ENCODE measurements at regions not wholly inside any gene's neighbourhood (a gene's known extent, or its start where the extent isn't known, plus 50 kb on each side); places are given as distances from the start of the nearest gene placed in this dataset.

GRCh38 chr9:90960941-90961340 is 159.3 kb downstream of the SYK start:
- no peaks in the 10 kb centered on the region for H4K20me1 ChIP-seq (replicated peaks; ENCODE audit: insufficient read depth)
- Mint-ChIP-seq H3K27ac (no peak overlapping the region), H3K4me3 (no peak overlapping the region), H3K4me1 (peaks cover 23% of the 10 kb centered on the region), H3K36me3 (ENCODE audit: low read depth) (no peaks in the 10 kb centered on the region; the same call in 2 of the 3 replicates), H3K9me3 (no peaks in the 10 kb centered on the region; the same call in 2 of the 3 replicates), H3K27me3 (ENCODE audit: insufficient read depth, low read depth, poor library complexity) (peaks cover 6% of the 10 kb centered on the region)
- H3F3A ChIP-seq (replicated peaks; ENCODE audit: low read depth), result no peaks in the 10 kb centered on the region
- no peak overlapping the region for H3K4me3 ChIP-seq
- H2AFZ ChIP-seq, result no peak overlapping the region; the same call in 1 of the 2 replicates
- 0 out of 2 replicates have a peak, but pooled peaks cover 4% of the 10 kb centered on the region for H3K4me1 ChIP-seq (ENCODE audit: insufficient read depth)
- DNase-seq (ENCODE audit: low spot score), result no peak
- no peaks in the 10 kb centered on the region for H3K36me3 ChIP-seq (ENCODE audit: insufficient read depth)
- no peak for ATAC-seq
- H3K79me2 ChIP-seq (replicated peaks; ENCODE audit: insufficient read depth), result no peaks in the 10 kb centered on the region
- no peak overlapping the region for H3K27ac ChIP-seq (ENCODE audit: low read depth)
- H3K9me2 ChIP-seq (ENCODE audit: insufficient read depth), result 0 out of 2 replicates have a peak, but pooled peaks cover 2% of the 10 kb centered on the region
- H3K4me2 ChIP-seq, result no peak overlapping the region
- no peaks in the 10 kb centered on the region for H3K27me3 ChIP-seq (ENCODE audit: insufficient read depth)
- TF ChIP-seq POLR2AphosphoS5 (IDR thresholded peaks at IDR 0.05; ENCODE audit: low read depth) (no peak), CREB1 (CRISPR knock-in tag; IDR thresholded peaks at IDR 0.05; ENCODE audit: low read depth) (no peak), ZNF462 (CRISPR knock-in tag; IDR thresholded peaks at IDR 0.05) (no peak)

- no peaks in the 10 kb centered on the region; the same call in 2 of the 3 replicates for H3K9me3 Mint-ChIP-seq
- Histone ChIP-seq H4K20me1 (replicated peaks; ENCODE audit: insufficient read depth) (no peaks in the 10 kb centered on the region), H3K36me3 (ENCODE audit: insufficient read depth) (no peaks in the 10 kb centered on the region), H3K27me3 (ENCODE audit: insufficient read depth) (no peaks in the 10 kb centered on the region), H3K9me2 (ENCODE audit: insufficient read depth) (no peaks in the 10 kb centered on the region), H3K79me2 (replicated peaks; ENCODE audit: insufficient read depth) (no peaks in the 10 kb centered on the region), H3K4me1 (ENCODE audit: insufficient read depth) (0 out of 2 replicates have a peak, but pooled peaks cover 8% of the 10 kb centered on the region), H3K27ac (ENCODE audit: low read depth) (no peak overlapping the region), H3F3A (replicated peaks; ENCODE audit: low read depth) (no peaks in the 10 kb centered on the region), H3K4me2 (no peak overlapping the region), H2AFZ (no peak overlapping the region; the same call in 1 of the 2 replicates), H3K4me3 (no peak overlapping the region)
- H3K4me3 Mint-ChIP-seq, result no peak overlapping the region
- H3K4me1 Mint-ChIP-seq, result peaks cover 25% of the 10 kb centered on the region
- H3K27ac Mint-ChIP-seq, result no peak overlapping the region
- ATAC-seq, result no peak
- no peak for DNase-seq (ENCODE audit: low spot score)
- peaks cover 6% of the 10 kb centered on the region for H3K27me3 Mint-ChIP-seq (ENCODE audit: insufficient read depth, low read depth, poor library complexity)
- no peaks in the 10 kb centered on the region; the same call in 2 of the 3 replicates for H3K36me3 Mint-ChIP-seq (ENCODE audit: low read depth)
- TF ChIP-seq EZH2 (IDR thresholded peaks at IDR 0.05; ENCODE audit: low read depth, unreplicated experiment) (no peak), NANOG (IDR thresholded peaks at IDR 0.05; ENCODE audit: borderline replicate concordance) (no peak), ZNF114 (CRISPR knock-in tag; IDR thresholded peaks at IDR 0.05) (no peak), EZH2phosphoT487 (IDR thresholded peaks at IDR 0.05; ENCODE audit: unreplicated experiment) (no peak), JUNB (IDR thresholded peaks at IDR 0.05; ENCODE audit: unreplicated experiment) (no peak), CREB1 (CRISPR knock-in tag; IDR thresholded peaks at IDR 0.05; ENCODE audit: low read depth) (no peak), CTCF (conservative IDR thresholded peaks at IDR 0.05; ENCODE audit: low read depth in 2 of 2) (no peak), POLR2AphosphoS5 (IDR thresholded peaks at IDR 0.05; ENCODE audit: low read depth) (no peak), STAT1 (IDR thresholded peaks at IDR 0.05; ENCODE audit: unreplicated experiment) (no peak)
Measured at GRCh38 chr9:90961375-90961774, 159.8 kb downstream of the SYK start.
